DND-41 (cell line): ENCODE measurements at regions not wholly inside any gene's neighbourhood (a gene's known extent, or its start where the extent isn't known, plus 50 kb on each side); places are given as distances from the start of the nearest gene placed in this dataset.

Source experiments
- ATAC-seq: fragments of 200-7000 bp; cut with Tn5 transposase; 3 replicates; pipeline ENCODE4 v1.9.1; 2021; ENCODE audit warnings: low read depth; ENCODE audit not compliant: insufficient read depth
- DNase-seq: peaks from one replicate; pipeline ENCODE4 v3.0.0-alpha.2; 2020
- H2AFZ ChIP-seq: 2 replicates; pipeline ENCODE4 v1.6.0; 2012; ENCODE audit warnings: low read depth, low read length
- H3K27ac ChIP-seq: 2 replicates; pipeline ENCODE4 v1.5.1; 2012; ENCODE audit warnings: low read length, inconsistent platforms
- H3K27me3 ChIP-seq: fragments of 200-600 bp; sonication (generic); 2 replicates; pipeline ENCODE4 v1.6.0; 2012; ENCODE audit warnings: low read length, mild to moderate bottlenecking, inconsistent platforms; ENCODE audit not compliant: insufficient read depth, poor library complexity
- H3K36me3 ChIP-seq: 2 replicates; pipeline ENCODE4 v1.5.1; 2012; ENCODE audit warnings: low read length, inconsistent platforms; ENCODE audit not compliant: insufficient read depth
- H3K4me1 ChIP-seq: 2 replicates; pipeline ENCODE4 v1.5.1; 2012; ENCODE audit warnings: mild to moderate bottlenecking, low read length; ENCODE audit not compliant: insufficient read depth
- H3K4me2 ChIP-seq: 2 replicates; pipeline ENCODE4 v1.6.0; 2012; ENCODE audit warnings: mild to moderate bottlenecking, moderate library complexity, low read length, inconsistent platforms; ENCODE audit not compliant: insufficient read depth
- H3K4me3 ChIP-seq, 2 experiments: fragments of 200-600 bp in 1 of 2; shearing (Covaris generic) in 1 of 2; 2 replicates each; pipeline ENCODE4 v1.5.1; 2012 to 2016; ENCODE audit warnings: inconsistent platforms in 2 of 2, low read length in 2 of 2, mild to moderate bottlenecking in 2 of 2, low read depth in 1 of 2, moderate library complexity in 1 of 2
- H3K79me2 ChIP-seq: 2 replicates; pipeline ENCODE4 v1.6.0; 2012; ENCODE audit warnings: low read length, inconsistent platforms; ENCODE audit not compliant: insufficient read depth
- H3K9ac ChIP-seq: 2 replicates; pipeline ENCODE4 v1.6.0; 2012; ENCODE audit warnings: low read depth, mild to moderate bottlenecking, inconsistent platforms, low read length, moderate library complexity
- H3K9me3 ChIP-seq: 2 replicates; pipeline ENCODE4 v1.5.1; 2012; ENCODE audit warnings: low read length, moderate library complexity, mild to moderate bottlenecking, inconsistent platforms; ENCODE audit not compliant: insufficient read depth, severe bottlenecking
- H4K20me1 ChIP-seq: 2 replicates; pipeline ENCODE4 v1.6.0; 2012; ENCODE audit warnings: low read length; ENCODE audit not compliant: insufficient read depth
- CTCF ChIP-seq: IDR thresholded peaks from 2 replicates; pipeline ENCODE4 v1.5.1; 2012; ENCODE audit warnings: borderline replicate concordance, low read length, moderate library complexity, mild to moderate bottlenecking; ENCODE audit not compliant: poor library complexity, severe bottlenecking; ENCODE audit errors: extremely low read depth
- EZH2 ChIP-seq: IDR thresholded peaks from 3 replicates; pipeline ENCODE4 v1.6.1; 2012; ENCODE audit warnings: borderline replicate concordance, low read depth, mild to moderate bottlenecking, moderate library complexity, low read length, inconsistent platforms; ENCODE audit not compliant: severe bottlenecking

GRCh38 chr2:234212534-234212933 lies 162.0 kb downstream of the SPP2 start:
- peak overlapping the region; percentile 59 for H3K27ac ChIP-seq
- H3K9me3 ChIP-seq, result no peaks in the 10 kb centered on the region
- H4K20me1 ChIP-seq, result no peaks in the 10 kb centered on the region
- H2AFZ ChIP-seq, result 0 out of 2 replicates have a peak overlapping the region, but pooled peaks have one; percentile 42
- TF ChIP-seq EZH2 (no peak), CTCF (no peak)
- no peaks in the 10 kb centered on the region for H3K27me3 ChIP-seq
- peak; percentile 42 for ATAC-seq
- H3K4me2 ChIP-seq, result no peak overlapping the region
- 0 out of 2 replicates have a peak overlapping the region, but pooled peaks have one; percentile 6 for H3K9ac ChIP-seq
- H3K4me3 ChIP-seq, result no peak overlapping the region
- H3K36me3 ChIP-seq, result no peaks in the 10 kb centered on the region
- peak; percentile 38 for DNase-seq
- peaks cover 41% of the 10 kb centered on the region for H3K4me1 ChIP-seq
- no peaks in the 10 kb centered on the region for H3K79me2 ChIP-seq

DNA sequence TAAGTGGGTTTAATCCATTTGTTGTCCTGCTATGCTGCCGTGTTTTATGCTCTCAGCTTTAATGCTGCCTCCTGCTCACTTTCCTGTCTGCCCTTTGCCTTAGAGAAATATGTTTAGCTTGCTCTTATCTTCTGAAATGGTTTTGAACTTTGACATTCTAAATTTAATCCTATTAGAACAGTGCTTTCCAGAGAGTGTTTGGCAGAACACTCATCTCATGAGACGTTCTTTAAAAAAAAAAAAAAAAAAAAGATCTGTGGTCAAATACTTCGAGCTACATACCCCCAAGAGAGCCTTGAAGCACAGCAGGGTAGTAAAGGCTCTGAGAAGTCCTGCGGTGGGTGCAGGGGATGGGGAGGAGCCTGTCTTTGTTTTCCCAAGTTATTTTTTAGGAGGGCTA lies 161.3 kb downstream of the SPP2 start:
- H3K79me2 ChIP-seq, result no peaks in the 10 kb centered on the region
- DNase-seq, result peak; percentile 57
- peak overlapping the region; percentile 8; the same call in 1 of the 2 replicates for H3K4me2 ChIP-seq
- no peak overlapping the region for H2AFZ ChIP-seq
- ATAC-seq, result peak; percentile 89
- TF ChIP-seq CTCF (no peak), EZH2 (no peak)
- H4K20me1 ChIP-seq, result no peaks in the 10 kb centered on the region
- no peaks in the 10 kb centered on the region for H3K36me3 ChIP-seq
- peak overlapping the region; percentile 61 for H3K27ac ChIP-seq
- H3K4me1 ChIP-seq, result peaks cover 34% of the 10 kb centered on the region
- peaks cover 6% of the 10 kb centered on the region for H3K9me3 ChIP-seq
- no peak overlapping the region for H3K4me3 ChIP-seq
- H3K27me3 ChIP-seq, result no peaks in the 10 kb centered on the region
- H3K9ac ChIP-seq, result no peak overlapping the region

GRCh38 chr2:234206738-234207137 lies 156.2 kb downstream of the SPP2 start:
- Histone ChIP-seq H3K27ac (no peak overlapping the region), H3K4me1 (peaks cover 6% of the 10 kb centered on the region), H4K20me1 (no peaks in the 10 kb centered on the region), H3K27me3 (no peaks in the 10 kb centered on the region), H2AFZ (no peak overlapping the region), H3K36me3 (no peaks in the 10 kb centered on the region), H3K9ac (no peak overlapping the region), H3K9me3 (peaks cover 46% of the 10 kb centered on the region), H3K4me3 (no peak overlapping the region), H3K79me2 (no peaks in the 10 kb centered on the region), H3K4me2 (no peak overlapping the region)
- no peak for DNase-seq
- ATAC-seq, result no peak
- TF ChIP-seq CTCF (no peak), EZH2 (no peak)

- no peak overlapping the region for H3K9ac ChIP-seq
- H4K20me1 ChIP-seq, result no peaks in the 10 kb centered on the region
- no peak overlapping the region for H2AFZ ChIP-seq
- peaks cover 52% of the 10 kb centered on the region for H3K9me3 ChIP-seq
- no peaks in the 10 kb centered on the region for H3K79me2 ChIP-seq
- H3K4me2 ChIP-seq, result no peak overlapping the region
- DNase-seq (no peak), ATAC-seq (no peak)
- H3K4me1 ChIP-seq, result no peaks in the 10 kb centered on the region
- no peak overlapping the region for H3K4me3 ChIP-seq
- no peaks in the 10 kb centered on the region for H3K27me3 ChIP-seq
- H3K27ac ChIP-seq, result no peak overlapping the region
- H3K36me3 ChIP-seq, result no peaks in the 10 kb centered on the region
- no peak for TF ChIP-seq EZH2
- no peak for TF ChIP-seq CTCF
Measured at GRCh38 chr2:234204480-234204879, 154.0 kb downstream of the SPP2 start.
